HG03196 (cell line): ENCODE measurements at regions not wholly inside any gene's neighbourhood (a gene's known extent, or its start where the extent isn't known, plus 50 kb on each side); places are given as distances from the start of the nearest gene placed in this dataset.
"Not testable (repeated sequence)": the region's sequence is repeated elsewhere in the genome, so short reads cannot be mapped to it uniquely, and the experiment has no call there.

ENCODE experiments used
- ATAC-seq: cut with Tn5 transposase; IDR thresholded peaks from one replicate; pipeline ENCODE4 v1.9.1; 2021; ENCODE audit not compliant: unreplicated experiment

GRCh38 chr14:85336257-85336656 lies 193.7 kb upstream of the FLRT2 start:
- no peak for ATAC-seq

GRCh38 chr14:85336817-85337216 lies 193.1 kb upstream of the FLRT2 start:
- no peak for ATAC-seq

- ATAC-seq, result no peak
Measured at GRCh38 chr14:85338895-85339294, 191.0 kb upstream of the FLRT2 start.

GRCh38 chr14:85342858-85343607 lies 186.9 kb upstream of the FLRT2 start:
- ATAC-seq, result no peak

- no peak for ATAC-seq
Measured at GRCh38 chr14:85344171-85344570, 185.8 kb upstream of the FLRT2 start.

GRCh38 chr14:85344847-85345570 lies 184.9 kb upstream of the FLRT2 start:
- no peak for ATAC-seq

- no peak for ATAC-seq
Measured at GRCh38 chr14:85350667-85351066, 179.3 kb upstream of the FLRT2 start.

- not testable (repeated sequence) for ATAC-seq
Measured at GRCh38 chr14:85352588-85352987, 177.4 kb upstream of the FLRT2 start.

GRCh38 chr14:85357120-85357519 lies 172.8 kb upstream of the FLRT2 start:
- no peak for ATAC-seq

- no peak for ATAC-seq
Measured at GRCh38 chr14:85358136-85358785, 171.7 kb upstream of the FLRT2 start.

- ATAC-seq, result no peak
Measured at GRCh38 chr14:85359505-85359904, 170.4 kb upstream of the FLRT2 start.

GRCh38 chr14:85363358-85363757 lies 166.6 kb upstream of the FLRT2 start:
- ATAC-seq, result no peak

- ATAC-seq, result no peak
Measured at GRCh38 chr14:85366226-85366625, 163.7 kb upstream of the FLRT2 start.

GRCh38 chr14:85380881-85381280 lies 149.1 kb upstream of the FLRT2 start:
- no peak for ATAC-seq

GRCh38 chr14:85382341-85382740 lies 147.6 kb upstream of the FLRT2 start:
- no peak for ATAC-seq

- ATAC-seq, result no peak
Measured at GRCh38 chr14:85387181-85387580, 142.8 kb upstream of the FLRT2 start.

GRCh38 chr14:85390236-85390635 lies 139.7 kb upstream of the FLRT2 start:
- ATAC-seq, result no peak

GRCh38 chr14:85391455-85391854 lies 138.5 kb upstream of the FLRT2 start:
- ATAC-seq, result no peak

- no peak for ATAC-seq
Measured at GRCh38 chr14:85391892-85392291, 138.1 kb upstream of the FLRT2 start.

GRCh38 chr14:85399186-85399585 lies 130.8 kb upstream of the FLRT2 start:
- no peak for ATAC-seq

- no peak for ATAC-seq
Measured at GRCh38 chr14:85400678-85401077, 129.3 kb upstream of the FLRT2 start.

- ATAC-seq, result no peak
Measured at GRCh38 chr14:85401384-85401783, 128.6 kb upstream of the FLRT2 start.
